ENCODE measurements at regions not wholly inside any gene's neighbourhood (a gene's known extent, or its start where the extent isn't known, plus 50 kb on each side); places are given as distances from the start of the nearest gene placed in this dataset.

DNA sequence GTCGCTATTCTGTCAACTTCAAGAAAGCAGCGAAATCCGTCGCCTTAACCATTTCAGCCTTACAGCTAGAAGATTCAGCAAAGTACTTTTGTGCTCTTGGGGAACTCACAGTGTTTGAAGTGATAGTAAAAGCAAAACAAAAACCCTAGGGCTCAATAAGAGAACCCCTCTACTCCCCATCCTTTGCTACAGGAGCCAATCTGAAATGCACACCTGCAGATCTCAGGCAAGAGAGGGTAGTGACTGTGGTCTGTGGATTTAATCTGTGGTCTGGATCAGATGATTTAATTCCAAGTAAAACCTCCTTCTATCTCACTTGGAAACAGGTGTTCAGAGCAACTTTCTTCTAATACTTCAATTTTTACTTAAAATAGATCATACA lies 422.9 kb upstream of the OR4E1 start:
- Histone ChIP-seq H3K36me3 (no peaks in the 10 kb centered on the region), H3K4me3 (no peak overlapping the region), H3K27ac (peak overlapping the region in 4 of 5 donors; percentile 72 to 77 (median 76)), H3K27me3 (no peaks in the 10 kb centered on the region), H3K9me3 (no peaks in the 10 kb centered on the region), H3K4me1 (peaks cover 0 to 48% (median 10%) of the 10 kb centered on the region in 4 donors)
- DNase-seq: no peak
- intact Hi-C loops (cut with DNase I; ENCODE audit: low total_unique reads): no loop called here
- 68 to 85% (median 85%) methylated on average over 4 of the region's 4 CpGs for WGBS, 5 donors
- TF ChIP-seq POLR2AphosphoS5 (IDR thresholded peaks at IDR 0.05): no peak
- no peak for TF ChIP-seq EP300 (IDR thresholded peaks at IDR 0.05)
- no peak for TF ChIP-seq POLR2A (IDR thresholded peaks at IDR 0.05)
- TF ChIP-seq, protein P1, sequence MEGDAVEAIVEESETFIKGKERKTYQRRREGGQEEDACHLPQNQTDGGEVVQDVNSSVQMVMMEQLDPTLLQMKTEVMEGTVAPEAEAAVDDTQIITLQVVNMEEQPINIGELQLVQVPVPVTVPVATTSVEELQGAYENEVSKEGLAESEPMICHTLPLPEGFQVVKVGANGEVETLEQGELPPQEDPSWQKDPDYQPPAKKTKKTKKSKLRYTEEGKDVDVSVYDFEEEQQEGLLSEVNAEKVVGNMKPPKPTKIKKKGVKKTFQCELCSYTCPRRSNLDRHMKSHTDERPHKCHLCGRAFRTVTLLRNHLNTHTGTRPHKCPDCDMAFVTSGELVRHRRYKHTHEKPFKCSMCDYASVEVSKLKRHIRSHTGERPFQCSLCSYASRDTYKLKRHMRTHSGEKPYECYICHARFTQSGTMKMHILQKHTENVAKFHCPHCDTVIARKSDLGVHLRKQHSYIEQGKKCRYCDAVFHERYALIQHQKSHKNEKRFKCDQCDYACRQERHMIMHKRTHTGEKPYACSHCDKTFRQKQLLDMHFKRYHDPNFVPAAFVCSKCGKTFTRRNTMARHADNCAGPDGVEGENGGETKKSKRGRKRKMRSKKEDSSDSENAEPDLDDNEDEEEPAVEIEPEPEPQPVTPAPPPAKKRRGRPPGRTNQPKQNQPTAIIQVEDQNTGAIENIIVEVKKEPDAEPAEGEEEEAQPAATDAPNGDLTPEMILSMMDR (IDR thresholded peaks at IDR 0.05): no peak

DNA sequence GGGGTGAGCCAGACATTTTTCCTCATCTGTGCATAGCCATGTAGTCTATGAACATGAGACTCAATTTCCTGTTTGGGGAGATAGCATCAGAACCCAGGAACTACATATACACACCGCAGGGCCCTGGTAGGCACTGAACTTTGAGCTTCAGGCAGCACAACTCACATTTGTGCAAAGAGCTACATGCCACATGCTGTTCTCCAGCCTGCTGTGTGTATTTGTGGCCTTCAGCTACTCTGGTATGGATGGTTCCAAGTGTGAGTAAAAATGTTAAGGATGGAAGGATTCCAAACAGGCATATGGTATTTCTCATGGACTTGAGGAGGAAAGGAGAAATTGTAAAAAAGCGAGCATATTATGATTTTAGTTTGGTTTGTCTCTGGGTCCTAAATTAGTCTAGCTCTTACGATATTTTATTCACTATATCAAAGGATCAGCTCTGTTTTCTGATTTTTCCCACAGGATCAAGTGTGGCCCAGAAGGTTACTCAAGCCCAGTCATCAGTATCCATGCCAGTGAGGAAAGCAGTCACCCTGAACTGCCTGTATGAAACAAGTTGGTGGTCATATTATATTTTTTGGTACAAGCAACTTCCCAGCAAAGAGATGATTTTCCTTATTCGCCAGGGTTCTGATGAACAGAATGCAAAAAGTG lies 422.4 kb upstream of the OR4E1 start:
- no peaks in the 10 kb centered on the region for H3K9me3 ChIP-seq
- H3K27me3 ChIP-seq: no peaks in the 10 kb centered on the region
- H3K4me1 ChIP-seq: peaks cover 0 to 48% (median 10%) of the 10 kb centered on the region in 4 donors
- no peak overlapping the region for H3K4me3 ChIP-seq
- TF ChIP-seq POLR2A (IDR thresholded peaks at IDR 0.05) (no peak), POLR2AphosphoS5 (IDR thresholded peaks at IDR 0.05) (no peak)
- TF ChIP-seq, protein P1 (IDR thresholded peaks at IDR 0.05): no peak
- H3K27ac ChIP-seq: peak overlapping the region in 4 of 5 donors; percentile 72 to 77 (median 76)
- intact Hi-C loops (cut with DNase I; ENCODE audit: low total_unique reads): no loop called here
- WGBS, 5 donors: 48 to 65% (median 59%) methylated on average over 4 of the region's 4 CpGs
- DNase-seq: peak in 1 of 2 donors; percentile 82
- no peaks in the 10 kb centered on the region for H3K36me3 ChIP-seq

DNA sequence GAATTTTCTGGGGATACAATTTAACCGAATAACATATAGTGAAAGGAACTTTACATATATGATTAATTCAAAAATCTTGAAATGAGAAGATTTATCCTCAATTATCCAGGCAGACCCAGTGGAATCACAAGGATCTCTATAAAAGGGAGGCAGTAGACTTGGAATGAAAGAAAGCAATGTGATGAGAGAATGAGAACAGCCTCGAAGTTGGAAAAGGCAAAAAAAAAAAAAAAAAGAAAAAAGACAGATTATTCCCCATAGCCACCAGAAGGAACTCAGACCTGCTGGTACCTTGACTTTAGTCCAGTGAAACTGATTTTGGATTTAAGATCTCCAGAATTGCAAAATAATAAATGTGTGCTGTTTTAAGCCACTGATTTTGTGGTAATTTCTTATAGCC lies 416.3 kb upstream of the OR4E1 start:
- no peak overlapping the region for H3K4me3 ChIP-seq
- intact Hi-C loops (cut with DNase I; ENCODE audit: low total_unique reads): no loop called here
- peak overlapping the region in 2 of 5 donors; percentile 46 for H3K27ac ChIP-seq
- no peaks in the 10 kb centered on the region for H3K9me3 ChIP-seq
- no peaks in the 10 kb centered on the region for H3K27me3 ChIP-seq
- no peaks in the 10 kb centered on the region for H3K36me3 ChIP-seq
- no peak for DNase-seq
- WGBS, 5 donors: 67 to 81% (median 69%) methylated on average over 2 of the region's 2 CpGs
- no peak for TF ChIP-seq POLR2AphosphoS5 (IDR thresholded peaks at IDR 0.05)
- TF ChIP-seq, protein P1 (IDR thresholded peaks at IDR 0.05): no peak
- TF ChIP-seq EP300 (IDR thresholded peaks at IDR 0.05): no peak
- no peak for TF ChIP-seq POLR2A (IDR thresholded peaks at IDR 0.05)
- H3K4me1 ChIP-seq: peaks cover 0 to 2% (median 0%) of the 10 kb centered on the region in 4 donors

DNA sequence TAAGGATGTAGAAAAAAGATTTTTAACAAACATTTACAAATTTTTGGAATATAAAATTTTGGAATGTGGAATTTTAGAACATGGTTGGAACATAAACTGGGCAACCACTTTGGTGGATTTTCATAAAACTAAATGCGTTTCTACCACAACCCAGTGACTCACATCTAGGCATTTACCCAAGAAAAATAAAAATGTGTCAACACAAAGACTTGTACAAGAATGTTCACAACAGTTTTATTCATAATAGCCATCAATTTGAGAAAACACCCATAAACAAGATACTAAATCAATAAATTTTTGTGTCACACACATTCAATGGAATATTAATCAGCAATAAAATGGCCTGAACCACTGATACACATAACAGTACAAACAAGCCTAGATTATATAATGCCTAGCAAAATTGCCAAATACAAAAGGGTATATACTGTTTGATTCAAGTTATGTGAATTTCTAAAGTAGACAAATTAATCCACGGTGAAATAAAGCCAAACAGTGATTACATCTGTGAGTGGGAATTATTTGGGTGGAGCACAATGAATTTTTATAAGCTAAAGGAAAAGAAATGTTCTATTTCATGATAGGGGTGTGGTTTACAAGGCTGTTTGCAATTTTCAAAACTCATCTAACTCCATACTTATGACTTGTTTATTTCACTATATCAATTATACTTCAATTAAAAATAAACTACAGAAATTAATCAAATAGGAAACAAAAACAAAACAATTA lies 415.2 kb upstream of the OR4E1 start:
- no peaks in the 10 kb centered on the region for H3K9me3 ChIP-seq
- H3K27me3 ChIP-seq: no peaks in the 10 kb centered on the region
- H3K4me3 ChIP-seq: no peak overlapping the region
- no peaks in the 10 kb centered on the region for H3K36me3 ChIP-seq
- no peaks in the 10 kb centered on the region for H3K4me1 ChIP-seq
- intact Hi-C loops (cut with DNase I; ENCODE audit: low total_unique reads): no loop called here
- H3K27ac ChIP-seq: peak overlapping the region in 2 of 5 donors; percentile 46
- DNase-seq: peak in 1 of 2 donors; percentile 25
- WGBS, 5 donors: 41 to 65% (median 54%) methylated on average over 2 of the region's 2 CpGs
- TF ChIP-seq EP300 (IDR thresholded peaks at IDR 0.05): no peak
- TF ChIP-seq, protein P1 (IDR thresholded peaks at IDR 0.05): no peak
- no peak for TF ChIP-seq POLR2A (IDR thresholded peaks at IDR 0.05)
- TF ChIP-seq POLR2AphosphoS5 (IDR thresholded peaks at IDR 0.05): no peak
